H4 (cell line): ENCODE measurements at regions not wholly inside any gene's neighbourhood (a gene's known extent, or its start where the extent isn't known, plus 50 kb on each side); places are given as distances from the start of the nearest gene placed in this dataset.

Experiments used
- DNase-seq: peaks from one replicate; pipeline ENCODE4 v3.0.0-alpha.2; 2015; ENCODE audit warnings: low spot score

DNA sequence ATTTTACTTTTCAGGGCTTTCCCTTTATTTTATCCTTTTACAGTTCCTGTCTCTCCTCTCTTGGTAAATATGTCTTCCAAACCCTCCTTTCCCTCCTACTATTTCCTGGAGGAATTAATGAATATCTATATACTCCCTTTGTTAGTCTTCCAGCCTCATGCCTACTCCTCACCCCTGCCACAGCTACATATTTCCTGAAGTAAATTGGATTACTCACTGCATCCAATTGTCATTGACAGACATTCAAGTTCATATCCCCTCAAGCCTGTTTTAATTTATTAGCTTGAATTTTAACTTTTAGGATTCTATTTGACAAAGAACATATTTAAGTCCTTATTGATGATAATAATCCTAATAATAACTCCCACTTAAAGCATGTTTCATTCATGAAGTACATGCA lies 314.5 kb downstream of the TMEM161B start:
- DNase-seq: no peak

GRCh38 chr5:87951661-87952060 lies 317.0 kb downstream of the TMEM161B start:
- no peak for DNase-seq

- no peak for DNase-seq
Observed at GRCh38 chr5:87949676-87950631, 318.7 kb downstream of the TMEM161B start.

GRCh38 chr5:87948486-87948885 lies 320.2 kb downstream of the TMEM161B start:
- DNase-seq: no peak

GRCh38 chr5:87946271-87946670 lies 322.4 kb downstream of the TMEM161B start:
- DNase-seq: no peak

DNA sequence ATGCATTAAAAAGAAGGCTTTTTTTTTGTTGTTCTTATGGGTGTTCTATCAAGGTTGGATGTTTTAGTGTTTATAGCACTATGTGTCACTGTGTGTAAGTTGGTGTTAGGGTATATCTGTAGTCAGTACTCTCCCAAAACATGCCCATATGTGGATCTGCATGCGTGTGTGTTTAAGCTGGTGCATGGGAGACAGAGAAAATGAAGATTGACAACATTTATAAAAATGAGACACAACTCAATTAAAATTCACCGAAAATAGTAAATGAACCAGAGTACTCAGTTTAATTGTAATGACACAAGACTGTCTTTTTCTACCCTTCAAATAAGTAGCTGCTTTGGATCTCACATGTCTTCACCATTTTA lies 323.4 kb downstream of the TMEM161B start:
- DNase-seq: no peak

DNA sequence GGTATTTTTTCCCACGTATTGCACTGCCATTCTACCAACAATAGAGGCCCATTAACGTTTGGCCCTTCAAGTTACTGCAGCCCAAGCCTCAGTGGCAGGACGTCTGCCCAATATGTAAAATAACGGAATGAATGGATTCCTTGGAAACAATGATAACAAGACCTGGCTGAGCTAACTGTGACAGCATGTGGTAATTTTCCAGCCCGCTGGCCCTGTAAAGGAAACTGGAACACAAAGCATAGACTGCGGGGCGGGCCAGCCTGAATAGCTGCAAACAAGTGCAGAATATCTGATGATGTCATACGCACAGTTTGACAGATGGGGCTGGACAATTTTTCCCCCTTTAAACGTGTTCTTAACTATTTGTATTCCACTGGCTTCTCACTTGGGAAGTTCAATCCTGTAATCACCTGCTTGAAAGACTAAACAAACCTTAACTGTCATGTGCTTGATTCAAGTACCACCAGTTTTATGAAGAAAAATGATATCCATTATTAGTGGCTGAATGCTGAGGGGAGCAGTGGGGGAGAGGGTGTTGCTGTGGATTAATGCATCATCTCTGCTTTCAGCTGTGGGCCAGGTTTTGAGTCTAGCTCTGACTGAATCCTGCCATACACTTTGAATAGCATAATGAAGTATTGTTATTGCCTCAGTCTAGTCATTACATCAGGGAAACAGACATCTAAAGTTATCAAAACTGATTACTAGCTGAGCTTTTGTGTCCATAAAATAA lies 323.9 kb downstream of the TMEM161B start:
- DNase-seq: no peak

DNA sequence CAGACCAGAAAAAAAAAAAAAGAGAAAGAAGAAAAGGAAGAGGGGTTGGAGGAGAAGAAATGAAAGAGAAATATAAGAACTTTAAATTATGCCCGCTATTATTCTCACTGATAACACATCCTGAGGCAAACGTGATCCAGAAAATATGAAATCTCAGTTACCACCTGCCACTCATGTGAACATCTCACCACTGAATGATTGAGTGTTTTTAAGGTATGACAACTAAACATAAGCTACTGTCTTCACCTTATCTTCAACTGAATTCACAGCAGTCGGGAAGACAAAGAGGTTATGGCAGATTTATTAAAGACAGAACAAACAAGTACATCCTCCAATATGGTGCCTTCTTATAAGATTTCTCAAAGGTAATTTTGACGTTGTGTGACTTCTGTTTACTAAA lies 327.9 kb downstream of the TMEM161B start:
- no peak for DNase-seq

DNA sequence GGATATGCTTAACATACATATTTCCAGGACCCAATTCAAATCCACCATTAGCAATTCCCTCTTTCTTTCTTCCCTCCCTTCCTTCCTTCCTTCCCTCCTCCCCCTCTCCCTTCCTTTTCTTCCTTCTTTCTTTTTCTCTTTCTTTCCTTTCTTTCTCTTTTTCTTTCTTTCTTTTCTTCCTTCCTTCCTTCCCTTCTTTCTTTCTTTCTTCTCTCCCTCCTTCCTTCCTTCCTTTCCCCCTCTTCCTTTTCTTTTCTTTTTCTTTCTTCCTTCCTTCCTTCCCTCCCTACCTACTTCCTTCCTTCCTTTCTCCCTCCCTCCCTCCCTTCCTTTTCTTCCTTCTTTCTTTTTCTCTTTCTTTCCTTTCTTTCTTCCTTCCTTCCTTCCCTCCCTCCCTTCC lies 332.0 kb downstream of the TMEM161B start:
- no peak for DNase-seq

GRCh38 chr5:87924436-87924835 lies 344.2 kb downstream of the TMEM161B start:
- no peak for DNase-seq

GRCh38 chr5:87916320-87916719 lies 352.3 kb downstream of the TMEM161B start:
- no peak for DNase-seq

DNA sequence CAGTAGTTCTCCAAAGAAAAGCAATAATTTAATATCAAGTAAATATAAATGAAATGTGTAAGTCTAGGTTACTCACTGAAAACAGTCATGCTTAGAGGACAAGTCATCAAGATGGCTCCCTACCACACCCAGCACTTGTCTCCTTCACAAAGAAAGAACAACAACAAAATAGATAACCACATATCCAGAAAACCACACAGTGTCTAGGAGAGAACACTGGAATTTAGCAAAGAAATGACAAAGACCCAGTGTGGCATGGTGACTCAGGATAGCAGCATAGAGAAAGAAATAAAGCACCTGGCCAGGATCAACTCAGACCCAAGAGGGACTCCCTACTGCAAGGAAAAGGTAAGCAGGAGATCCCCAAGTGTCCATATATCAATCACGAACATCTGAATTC lies 356.2 kb downstream of the TMEM161B start:
- DNase-seq: no peak

DNA sequence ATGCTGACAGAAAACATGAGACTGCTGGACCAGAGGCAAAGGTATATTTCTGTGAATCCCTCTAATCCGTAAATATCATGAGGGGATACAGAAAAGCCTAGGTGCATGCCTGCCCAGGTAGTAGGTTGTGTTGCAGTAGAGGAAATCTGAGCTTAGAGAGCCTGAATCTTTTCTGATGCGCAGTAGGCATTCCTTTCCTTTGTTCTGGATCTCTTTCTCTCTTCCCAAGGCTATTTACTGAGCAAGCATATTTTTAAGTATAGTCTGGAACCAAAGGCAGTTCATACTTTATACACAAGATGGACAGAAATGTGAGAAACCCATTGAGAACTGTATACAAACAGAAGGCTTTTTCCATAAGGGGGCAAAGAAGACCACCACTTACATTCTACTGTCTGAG lies 359.3 kb downstream of the TMEM161B start:
- DNase-seq: no peak

- DNase-seq: no peak
Observed at GRCh38 chr5:87906962-87907361, 361.7 kb downstream of the TMEM161B start.

GRCh38 chr5:87900419-87900818 lies 368.2 kb downstream of the TMEM161B start:
- DNase-seq: no peak

- peak; percentile 10 for DNase-seq
Observed at GRCh38 chr5:87899721-87900131, 368.9 kb downstream of the TMEM161B start.

DNA sequence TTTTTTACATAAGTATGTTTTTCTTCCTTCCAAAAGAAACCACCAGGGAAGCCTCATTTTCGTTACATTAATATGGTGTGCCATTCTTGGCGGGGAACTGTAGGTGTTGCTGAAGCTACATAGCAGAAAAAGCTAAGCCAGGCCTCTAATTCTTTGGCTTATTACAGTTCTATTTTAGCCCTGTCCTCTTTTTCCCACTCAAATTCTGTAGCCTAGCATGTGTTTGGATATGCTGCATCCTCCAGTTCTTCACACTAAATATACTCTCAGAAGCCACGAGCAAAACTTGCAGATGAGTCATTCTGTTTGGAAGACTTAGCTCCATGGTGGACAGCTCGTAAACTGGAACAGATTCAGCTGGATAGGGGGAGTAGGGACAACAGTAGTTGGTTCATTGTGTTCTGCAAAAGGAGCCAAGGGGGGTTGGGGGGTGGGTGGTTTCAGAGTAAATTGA lies 369.4 kb downstream of the TMEM161B start:
- DNase-seq: peak; percentile 57

DNA sequence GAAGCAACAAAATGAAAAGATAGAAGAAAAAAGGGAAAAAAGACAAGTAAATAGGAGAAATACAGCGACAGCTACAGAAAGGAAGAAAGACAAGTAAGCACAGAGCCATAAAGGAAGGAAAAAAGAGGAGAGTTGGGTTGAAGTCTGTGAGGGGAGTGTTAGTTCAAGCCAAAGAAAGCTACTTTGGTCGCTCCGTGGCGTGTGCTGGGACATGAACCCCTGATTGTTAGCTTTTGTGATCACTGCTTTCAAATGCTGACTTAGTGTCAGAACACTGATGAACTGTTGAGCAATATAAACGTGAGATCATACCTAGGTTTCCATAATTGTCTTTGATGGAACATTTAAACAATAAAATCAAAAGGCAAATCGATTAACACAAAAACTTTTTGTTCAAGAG lies 370.1 kb downstream of the TMEM161B start:
- DNase-seq: no peak

- DNase-seq: no peak
Observed at GRCh38 chr5:87888139-87888538, 380.5 kb downstream of the TMEM161B start.

GRCh38 chr5:87887247-87887646 lies 381.4 kb downstream of the TMEM161B start:
- no peak for DNase-seq

GRCh38 chr5:87886164-87886563 lies 382.5 kb downstream of the TMEM161B start:
- DNase-seq: no peak

- peak; percentile 8 for DNase-seq
Observed at GRCh38 chr5:87885758-87886157, 382.9 kb downstream of the TMEM161B start.

- DNase-seq: no peak
Observed at GRCh38 chr5:87877495-87877894, 391.1 kb downstream of the TMEM161B start.
